ENCODE measurements at regions not wholly inside any gene's neighbourhood (a gene's known extent, or its start where the extent isn't known, plus 50 kb on each side); places are given as distances from the start of the nearest gene placed in this dataset.

DNA sequence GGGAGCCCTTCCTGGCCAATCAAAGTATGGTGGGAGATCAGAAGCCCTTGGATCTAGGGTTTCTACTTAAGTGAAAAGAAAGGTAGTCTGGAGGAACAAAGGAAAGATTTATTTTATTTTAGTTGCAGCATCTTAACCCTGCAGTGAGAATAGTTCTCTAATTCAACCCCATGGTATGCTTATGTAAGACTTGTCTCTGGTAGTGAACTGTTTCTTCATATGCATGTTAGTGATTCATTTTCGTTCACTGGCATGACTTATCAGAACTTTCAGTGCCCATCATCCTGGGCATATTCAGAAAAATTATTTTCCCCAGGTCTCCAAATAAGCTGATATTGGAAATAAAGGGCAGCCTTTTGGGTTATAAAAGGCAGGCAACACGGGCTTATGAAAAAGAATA is 1058.8 kb downstream of the NLGN4Y start:
- no peak overlapping the region for H2AFZ ChIP-seq (ENCODE audit: insufficient read depth, low read length, poor library complexity)
- no peak overlapping the region for H2BK5ac ChIP-seq (ENCODE audit: low read depth, low read length, poor library complexity)
- no peaks in the 10 kb centered on the region for H3K79me2 ChIP-seq (ENCODE audit: control insufficient read depth, insufficient read depth, low read length, poor library complexity)
- H2BK120ac ChIP-seq (ENCODE audit: insufficient read depth, low read length, poor library complexity) = no peak overlapping the region
- H4K8ac ChIP-seq (ENCODE audit: low read depth, low read length) = no peak overlapping the region
- no peak overlapping the region for H3K14ac ChIP-seq (ENCODE audit: low read length)
- WGBS (ENCODE audit: extremely low coverage, insufficient coverage, insufficient read length) = no CpG with 5 or more reads among the region's 2 CpGs
- no peak overlapping the region for H2BK12ac ChIP-seq (ENCODE audit: low read length)
- no peaks in the 10 kb centered on the region for H3K79me1 ChIP-seq (ENCODE audit: low read length)
- H4K91ac ChIP-seq (ENCODE audit: low read depth, low read length) = no peak overlapping the region
- DNase-seq = no peak
- H3K18ac ChIP-seq (ENCODE audit: low read length) = no peak overlapping the region
- H3K9me3 ChIP-seq (ENCODE audit: insufficient read depth, low read depth, low read length) = no peaks in the 10 kb centered on the region
- no peak overlapping the region for H2AK5ac ChIP-seq (ENCODE audit: low read length)
- H4K12ac ChIP-seq (ENCODE audit: low read depth, low read length) = no peak overlapping the region
- H3K23ac ChIP-seq (ENCODE audit: low read length) = no peak overlapping the region
- no peak overlapping the region for H3K4ac ChIP-seq (ENCODE audit: low read depth, low read length)
- H3K4me1 ChIP-seq (ENCODE audit: control insufficient read depth in 1 of 2, insufficient read depth in 2 of 2, low read length in 2 of 2) = no peaks in the 10 kb centered on the region
- H3K4me3 ChIP-seq (ENCODE audit: low read depth, low read length) = no peak overlapping the region
- no peaks in the 10 kb centered on the region for H3K27me3 ChIP-seq (ENCODE audit: insufficient read depth, low read length)
- no peak overlapping the region for H3K4me2 ChIP-seq (ENCODE audit: low read length)
- H3K9ac ChIP-seq (ENCODE audit: low read length) = no peak overlapping the region
- H3K27ac ChIP-seq (ENCODE audit: low read depth, low read length) = no peak overlapping the region
- no peaks in the 10 kb centered on the region for H3K36me3 ChIP-seq (ENCODE audit: control insufficient read depth in 1 of 2, insufficient read depth in 2 of 2, low read length in 2 of 2)

DNA sequence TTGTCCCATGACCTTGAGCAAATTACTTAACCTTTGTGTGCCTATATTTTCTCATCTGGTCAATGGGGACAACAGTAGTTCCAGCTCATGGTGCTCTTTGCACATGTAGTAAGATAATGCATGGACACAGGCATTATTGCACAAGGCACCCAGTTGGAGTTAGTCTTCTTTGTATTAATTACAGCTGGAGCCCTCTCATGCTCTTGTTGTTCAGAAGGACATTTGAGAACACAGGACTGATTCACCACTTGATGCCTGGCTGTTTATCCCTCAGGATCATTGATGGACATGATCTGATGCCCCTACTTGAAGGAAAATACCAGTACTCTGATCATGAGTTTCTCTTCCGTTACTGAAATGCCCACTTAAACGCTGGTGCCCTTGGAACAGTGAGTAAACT is 1068.6 kb downstream of the NLGN4Y start:
- no peak for DNase-seq
- H3K79me1 ChIP-seq (ENCODE audit: low read length) = no peaks in the 10 kb centered on the region
- H3K9ac ChIP-seq (ENCODE audit: low read length) = no peak overlapping the region
- H2BK12ac ChIP-seq (ENCODE audit: low read length) = no peak overlapping the region
- no peak overlapping the region for H3K27ac ChIP-seq (ENCODE audit: low read depth, low read length)
- WGBS (ENCODE audit: extremely low coverage, insufficient coverage, insufficient read length) = no CpG with 5 or more reads among the region's 2 CpGs
- no peak overlapping the region for H2AFZ ChIP-seq (ENCODE audit: insufficient read depth, low read length, poor library complexity)
- H3K14ac ChIP-seq (ENCODE audit: low read length) = no peak overlapping the region
- no peaks in the 10 kb centered on the region for H3K36me3 ChIP-seq (ENCODE audit: control insufficient read depth in 1 of 2, insufficient read depth in 2 of 2, low read length in 2 of 2)
- no peak overlapping the region for H4K12ac ChIP-seq (ENCODE audit: low read depth, low read length)
- H3K4me3 ChIP-seq (ENCODE audit: low read depth, low read length) = no peak overlapping the region
- H2BK120ac ChIP-seq (ENCODE audit: insufficient read depth, low read length, poor library complexity) = no peak overlapping the region
- no peaks in the 10 kb centered on the region for H3K9me3 ChIP-seq (ENCODE audit: insufficient read depth, low read depth, low read length)
- no peak overlapping the region for H4K8ac ChIP-seq (ENCODE audit: low read depth, low read length)
- H3K4ac ChIP-seq (ENCODE audit: low read depth, low read length) = no peak overlapping the region
- no peaks in the 10 kb centered on the region for H3K27me3 ChIP-seq (ENCODE audit: insufficient read depth, low read length)
- no peak overlapping the region for H3K23ac ChIP-seq (ENCODE audit: low read length)
- no peaks in the 10 kb centered on the region for H3K4me1 ChIP-seq (ENCODE audit: control insufficient read depth in 1 of 2, insufficient read depth in 2 of 2, low read length in 2 of 2)
- no peak overlapping the region for H2BK5ac ChIP-seq (ENCODE audit: low read depth, low read length, poor library complexity)
- no peak overlapping the region for H3K18ac ChIP-seq (ENCODE audit: low read length)
- H2AK5ac ChIP-seq (ENCODE audit: low read length) = no peak overlapping the region
- H4K91ac ChIP-seq (ENCODE audit: low read depth, low read length) = no peak overlapping the region
- H3K79me2 ChIP-seq (ENCODE audit: control insufficient read depth, insufficient read depth, low read length, poor library complexity) = no peaks in the 10 kb centered on the region
- no peak overlapping the region for H3K4me2 ChIP-seq (ENCODE audit: low read length)

DNA sequence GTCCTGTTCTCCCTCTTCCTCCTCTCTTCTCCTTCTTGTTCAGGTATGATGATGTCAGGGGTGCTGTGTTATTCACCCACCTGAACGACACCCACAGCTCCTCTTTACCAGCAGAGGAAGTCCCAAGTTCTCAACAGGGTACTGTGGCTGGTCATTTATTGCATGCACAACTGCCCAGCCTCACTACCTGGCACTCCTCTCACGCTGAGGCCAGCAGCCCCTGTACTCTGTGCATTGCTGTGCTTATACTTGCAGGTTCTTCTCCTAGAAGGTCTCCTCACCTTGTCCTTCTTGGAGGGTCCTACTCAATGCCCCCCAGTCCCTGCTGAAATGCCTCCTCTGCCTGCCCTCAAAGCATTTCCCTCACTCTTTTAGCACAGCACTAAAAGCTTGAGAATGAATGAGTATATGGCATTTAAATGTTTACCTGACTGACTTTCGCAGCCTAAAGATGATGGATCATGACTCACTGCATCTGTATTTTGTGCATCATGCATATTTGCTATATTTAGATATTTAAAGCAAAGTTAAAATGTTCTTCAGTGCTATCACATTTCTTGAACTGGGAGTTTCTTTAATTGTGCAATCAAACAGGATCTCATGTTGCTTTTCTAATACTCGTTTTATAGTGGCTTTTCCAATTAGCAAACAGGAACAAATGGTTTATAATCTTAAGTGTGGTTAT is 1069.3 kb downstream of the NLGN4Y start:
- Histone ChIP-seq H3K4me2 (ENCODE audit: low read length) (no peak overlapping the region), H3K9me3 (ENCODE audit: insufficient read depth, low read depth, low read length) (no peaks in the 10 kb centered on the region), H2AFZ (ENCODE audit: insufficient read depth, low read length, poor library complexity) (no peak overlapping the region), H2BK5ac (ENCODE audit: low read depth, low read length, poor library complexity) (no peak overlapping the region), H3K14ac (ENCODE audit: low read length) (no peak overlapping the region), H2BK120ac (ENCODE audit: insufficient read depth, low read length, poor library complexity) (no peak overlapping the region), H3K4me1 (ENCODE audit: control insufficient read depth in 1 of 2, insufficient read depth in 2 of 2, low read length in 2 of 2) (no peaks in the 10 kb centered on the region), H4K91ac (ENCODE audit: low read depth, low read length) (no peak overlapping the region), H3K36me3 (ENCODE audit: control insufficient read depth in 1 of 2, insufficient read depth in 2 of 2, low read length in 2 of 2) (no peaks in the 10 kb centered on the region), H3K27ac (ENCODE audit: low read depth, low read length) (no peak overlapping the region), H3K23ac (ENCODE audit: low read length) (no peak overlapping the region), H4K12ac (ENCODE audit: low read depth, low read length) (no peak overlapping the region), H3K27me3 (ENCODE audit: insufficient read depth, low read length) (no peaks in the 10 kb centered on the region), H2AK5ac (ENCODE audit: low read length) (no peak overlapping the region), H3K79me2 (ENCODE audit: control insufficient read depth, insufficient read depth, low read length, poor library complexity) (no peaks in the 10 kb centered on the region), H3K18ac (ENCODE audit: low read length) (no peak overlapping the region), H3K79me1 (ENCODE audit: low read length) (no peaks in the 10 kb centered on the region), H2BK12ac (ENCODE audit: low read length) (no peak overlapping the region), H3K4me3 (ENCODE audit: low read depth, low read length) (no peak overlapping the region), H3K9ac (ENCODE audit: low read length) (no peak overlapping the region), H4K8ac (ENCODE audit: low read depth, low read length) (no peak overlapping the region), H3K4ac (ENCODE audit: low read depth, low read length) (no peak overlapping the region)
- no peak for DNase-seq
- WGBS (ENCODE audit: extremely low coverage, insufficient coverage, insufficient read length) = no CpG with 5 or more reads among the region's 4 CpGs

DNA sequence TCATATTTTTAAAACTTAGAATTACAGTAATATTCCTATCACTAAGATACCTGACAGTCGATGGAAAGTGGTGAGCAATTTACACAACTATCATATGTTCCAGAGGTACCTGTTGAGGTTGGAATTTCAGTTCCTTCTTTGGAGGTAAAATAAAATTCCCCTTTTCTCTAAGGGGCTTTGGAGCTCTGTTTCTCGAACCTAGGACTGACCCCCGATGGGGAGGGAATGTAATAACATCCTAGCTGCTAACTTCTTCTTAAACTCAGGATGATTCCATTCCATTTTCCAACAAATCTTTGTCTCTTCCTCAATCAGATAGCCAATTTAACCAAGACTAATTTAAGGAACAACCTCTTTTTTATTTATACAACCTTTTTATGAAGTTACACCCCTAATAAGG is 1069.8 kb downstream of the NLGN4Y start:
- Histone ChIP-seq H4K8ac (ENCODE audit: low read depth, low read length) (no peak overlapping the region), H3K36me3 (ENCODE audit: control insufficient read depth in 1 of 2, insufficient read depth in 2 of 2, low read length in 2 of 2) (no peaks in the 10 kb centered on the region), H3K9ac (ENCODE audit: low read length) (no peak overlapping the region), H2AFZ (ENCODE audit: insufficient read depth, low read length, poor library complexity) (no peak overlapping the region), H2BK12ac (ENCODE audit: low read length) (no peak overlapping the region), H3K4me1 (ENCODE audit: control insufficient read depth in 1 of 2, insufficient read depth in 2 of 2, low read length in 2 of 2) (no peaks in the 10 kb centered on the region), H3K27me3 (ENCODE audit: insufficient read depth, low read length) (no peaks in the 10 kb centered on the region), H3K79me2 (ENCODE audit: control insufficient read depth, insufficient read depth, low read length, poor library complexity) (no peaks in the 10 kb centered on the region), H4K91ac (ENCODE audit: low read depth, low read length) (no peak overlapping the region), H3K4me3 (ENCODE audit: low read depth, low read length) (no peak overlapping the region), H3K14ac (ENCODE audit: low read length) (no peak overlapping the region), H3K4ac (ENCODE audit: low read depth, low read length) (no peak overlapping the region), H3K23ac (ENCODE audit: low read length) (no peak overlapping the region), H2BK5ac (ENCODE audit: low read depth, low read length, poor library complexity) (no peak overlapping the region), H2BK120ac (ENCODE audit: insufficient read depth, low read length, poor library complexity) (no peak overlapping the region), H4K12ac (ENCODE audit: low read depth, low read length) (no peak overlapping the region), H3K9me3 (ENCODE audit: insufficient read depth, low read depth, low read length) (no peaks in the 10 kb centered on the region), H2AK5ac (ENCODE audit: low read length) (no peak overlapping the region), H3K27ac (ENCODE audit: low read depth, low read length) (no peak overlapping the region), H3K18ac (ENCODE audit: low read length) (no peak overlapping the region), H3K79me1 (ENCODE audit: low read length) (no peaks in the 10 kb centered on the region), H3K4me2 (ENCODE audit: low read length) (no peak overlapping the region)
- WGBS (ENCODE audit: extremely low coverage, insufficient coverage, insufficient read length) = no CpG with 5 or more reads among the region's 3 CpGs
- no peak for DNase-seq

All from trophoblast cell (in vitro differentiated cells and primary cell).